SH-SY5Y (cell line): ENCODE measurements at regions not wholly inside any gene's neighbourhood (a gene's known extent, or its start where the extent isn't known, plus 50 kb on each side); places are given as distances from the start of the nearest gene placed in this dataset.

ENCODE experiments used
- GATA2 ChIP-seq: IDR thresholded peaks from 2 replicates; pipeline ENCODE4 v1.6.1; 2011; ENCODE audit warnings: mild to moderate bottlenecking, low read depth, low read length
- GATA3 ChIP-seq: IDR thresholded peaks from 2 replicates; pipeline ENCODE4 v1.6.1; 2011; ENCODE audit warnings: low read depth, mild to moderate bottlenecking, low read length, moderate library complexity

DNA sequence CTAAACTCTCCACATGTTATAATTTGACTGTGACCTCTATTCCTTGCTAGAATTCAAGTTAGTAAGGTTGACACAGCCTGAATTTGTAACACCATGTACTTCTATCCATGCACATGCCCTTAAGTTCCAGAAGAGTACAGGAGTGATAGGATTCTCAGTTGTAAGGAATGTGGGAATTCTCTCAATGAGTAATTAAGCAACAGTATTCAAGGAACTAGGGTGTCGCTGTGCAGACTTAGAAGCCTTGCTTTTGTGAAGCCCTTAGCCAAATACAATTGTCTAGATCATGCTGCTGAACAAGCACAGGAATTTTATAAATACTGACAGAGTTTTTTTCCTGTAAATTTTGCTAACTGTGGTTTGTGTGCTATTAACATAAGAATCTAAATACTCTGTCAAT is 276.3 kb upstream of the PTBP2 start:
- TF ChIP-seq GATA3 = no peak
- TF ChIP-seq GATA2 = no peak

DNA sequence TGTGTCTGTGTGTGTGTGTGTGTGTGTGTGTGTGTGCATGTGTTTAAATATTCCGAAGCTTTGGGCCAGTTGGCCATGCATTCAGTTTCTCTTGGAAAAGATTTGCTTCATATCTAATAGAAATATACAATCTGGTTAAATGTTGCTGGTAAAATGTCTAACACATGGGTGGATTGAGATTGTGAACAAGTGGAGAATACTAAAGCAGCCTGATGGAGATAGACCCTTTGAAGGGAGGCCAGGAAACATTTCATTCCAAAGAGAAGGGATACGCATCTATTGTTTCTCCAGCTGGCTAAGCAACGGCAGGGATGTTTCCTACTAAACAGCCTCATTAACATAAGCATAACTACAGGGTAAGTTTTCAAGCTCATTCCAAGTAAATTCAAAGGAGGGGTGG is 257.5 kb upstream of the PTBP2 start:
- TF ChIP-seq GATA3 (no peak), GATA2 (no peak)

DNA sequence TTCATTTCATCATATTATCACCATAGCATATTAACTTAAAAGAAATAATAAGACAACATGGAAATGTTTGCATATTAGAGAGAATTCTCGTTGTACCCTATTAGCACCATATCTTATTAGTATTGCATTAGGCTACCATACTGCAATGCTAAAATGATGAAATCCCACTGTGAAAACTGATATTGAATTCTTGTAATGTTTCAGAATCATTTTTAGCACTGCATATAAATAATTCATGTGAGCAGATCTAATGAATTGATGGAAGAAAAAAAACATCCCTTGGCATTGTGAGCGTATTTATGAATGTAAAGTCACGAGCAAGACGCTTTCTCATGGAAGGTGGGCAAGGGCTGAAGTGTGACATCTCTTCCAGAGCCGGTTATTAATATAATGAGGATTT is 257.1 kb upstream of the PTBP2 start:
- TF ChIP-seq GATA3 (no peak), GATA2 (no peak)

DNA sequence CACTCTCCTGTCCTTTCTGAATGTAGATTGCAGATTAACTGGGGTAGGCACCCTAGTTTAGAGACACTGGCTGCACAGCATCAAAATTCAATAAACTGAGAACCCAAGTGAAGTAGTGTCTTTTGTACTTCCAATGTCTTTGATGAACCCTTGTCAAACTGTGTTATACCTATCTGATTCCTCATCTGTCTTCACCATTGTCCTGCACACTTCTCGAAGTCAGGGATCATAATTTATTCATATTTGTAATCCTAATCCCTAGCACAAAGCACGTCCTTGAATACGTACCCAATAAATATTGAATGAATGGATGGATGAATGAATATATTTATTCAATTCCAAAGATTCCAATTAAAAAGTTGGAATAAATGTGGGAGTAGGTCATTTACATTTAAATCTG is 256.6 kb upstream of the PTBP2 start:
- TF ChIP-seq GATA3 = no peak
- no peak for TF ChIP-seq GATA2

DNA sequence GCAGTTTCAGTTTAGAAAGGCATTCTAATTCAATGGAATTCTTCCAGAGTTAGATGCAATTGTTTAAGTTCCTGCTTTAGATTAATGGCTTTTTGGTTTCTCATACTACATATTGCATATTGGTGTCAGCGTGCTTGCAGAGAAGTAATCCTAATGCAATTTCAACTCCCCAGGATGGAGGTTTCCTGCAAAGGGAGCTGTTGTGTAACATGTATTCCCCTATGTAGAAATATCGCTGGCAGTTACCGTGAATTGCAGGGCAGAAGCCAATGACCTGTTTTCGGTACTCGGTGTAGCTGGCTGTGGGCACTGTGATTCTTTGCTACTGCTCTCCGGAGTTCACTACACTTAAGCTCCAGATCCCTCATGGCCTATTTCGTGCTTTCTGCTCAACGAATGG is 256.1 kb upstream of the PTBP2 start:
- TF ChIP-seq GATA2 (no peak), GATA3 (no peak)

DNA sequence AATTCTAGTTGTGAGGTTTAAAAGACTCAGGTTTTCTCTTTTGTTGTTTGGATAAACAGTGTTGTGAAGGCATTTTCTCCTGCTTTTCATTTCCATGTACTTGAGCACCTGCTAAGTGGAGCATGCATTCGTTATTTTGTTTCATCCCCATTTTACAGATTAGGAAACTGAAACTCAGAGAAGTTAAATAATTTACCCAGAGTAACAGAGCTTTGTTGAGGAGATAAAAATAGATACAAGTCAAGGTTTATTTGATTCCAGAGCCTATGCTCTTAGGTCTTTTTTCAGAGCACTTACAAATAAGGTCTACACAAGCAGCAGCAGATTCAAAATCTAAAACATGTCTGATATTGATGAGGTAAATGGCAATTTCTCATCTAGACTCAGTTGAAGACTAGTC is 254.7 kb upstream of the PTBP2 start:
- TF ChIP-seq GATA2 (no peak), GATA3 (no peak)

DNA sequence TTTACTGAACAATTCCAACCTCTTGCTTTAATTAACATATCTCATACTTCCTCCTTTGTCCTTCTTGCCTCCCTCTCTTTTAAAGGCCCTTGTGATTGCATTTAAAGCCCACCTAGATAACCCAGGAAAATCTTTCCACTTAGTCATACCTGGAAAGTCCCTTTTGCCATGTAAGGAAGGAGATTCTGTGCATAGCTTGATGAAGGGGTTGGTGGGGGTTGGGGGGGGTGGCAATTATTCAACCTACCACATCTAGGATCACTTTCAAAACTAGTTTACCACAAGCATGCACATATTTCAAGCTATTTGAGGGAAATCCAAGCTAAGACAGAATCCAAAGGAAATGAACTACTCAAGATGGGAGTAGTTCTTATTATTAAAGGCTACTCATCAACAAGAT is 249.1 kb upstream of the PTBP2 start:
- TF ChIP-seq GATA2 (no peak), GATA3 (no peak)

DNA sequence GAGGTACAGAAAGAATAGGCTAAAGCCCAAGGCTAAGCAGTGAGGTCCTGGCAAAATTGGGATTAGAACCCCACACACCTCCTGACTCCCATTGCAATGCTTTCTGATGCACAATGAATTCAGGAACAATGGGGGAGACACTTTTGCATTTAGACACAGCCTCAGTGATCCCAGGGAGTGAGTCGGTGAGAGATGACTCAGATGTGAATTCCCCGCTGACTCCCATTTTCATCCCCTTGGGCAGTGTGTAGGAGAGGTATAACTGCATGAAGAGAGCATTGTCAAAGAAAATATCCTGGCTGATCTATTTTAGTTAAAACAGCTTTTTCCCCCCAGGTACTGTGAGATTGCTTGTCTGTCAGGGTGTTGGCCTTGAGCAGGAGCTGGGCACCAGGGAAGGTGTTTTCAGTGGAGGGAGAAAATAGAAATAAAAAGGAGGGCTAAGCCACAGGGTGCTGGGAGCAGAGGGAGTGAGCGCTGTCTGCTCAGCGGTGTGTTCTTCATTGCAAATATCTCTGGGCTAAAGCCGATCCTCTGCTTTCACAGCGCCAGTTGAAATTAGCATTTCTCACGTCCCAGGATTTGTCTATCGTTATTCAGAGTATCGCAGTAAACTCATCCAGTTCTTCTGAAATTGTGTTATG is 247.7 kb upstream of the PTBP2 start:
- TF ChIP-seq GATA2 (no peak), GATA3 (no peak)

DNA sequence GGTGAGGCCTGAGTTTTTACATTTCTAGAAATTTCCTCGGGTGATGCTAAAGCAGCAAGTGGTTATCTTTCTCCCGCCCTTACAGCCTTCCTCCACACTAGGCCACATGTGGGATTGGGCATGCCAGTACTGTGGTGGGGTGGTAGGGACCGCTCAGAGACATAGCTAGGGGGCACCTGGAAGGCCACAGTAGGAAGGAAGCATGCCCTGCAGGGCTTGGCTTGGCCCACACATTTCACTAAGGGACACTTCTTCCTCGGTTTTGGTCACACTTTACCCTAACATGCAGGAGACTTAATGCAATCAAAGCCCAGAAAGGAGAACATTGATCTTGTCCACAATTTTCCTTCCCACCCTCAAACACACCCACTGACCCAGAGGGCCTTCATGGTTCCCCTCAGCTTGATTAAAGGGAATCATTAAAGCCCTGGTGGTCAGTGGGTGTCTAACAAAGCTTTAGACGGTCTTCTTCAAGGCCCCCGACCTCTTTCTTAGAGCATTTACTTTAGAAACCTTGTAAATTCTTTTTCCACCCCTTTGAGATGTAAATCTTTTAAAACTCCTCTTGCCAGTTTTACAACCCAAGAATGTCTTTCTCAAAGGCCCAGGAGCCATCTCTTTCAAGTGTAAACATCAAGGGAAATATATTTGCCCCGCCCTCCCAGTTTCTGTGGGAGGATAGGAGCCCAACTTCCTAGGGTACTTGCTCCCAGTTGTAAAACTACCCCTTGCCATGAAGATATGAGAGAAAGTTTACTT is 246.4 kb upstream of the PTBP2 start:
- TF ChIP-seq GATA2 (no peak), GATA3 (no peak)

DNA sequence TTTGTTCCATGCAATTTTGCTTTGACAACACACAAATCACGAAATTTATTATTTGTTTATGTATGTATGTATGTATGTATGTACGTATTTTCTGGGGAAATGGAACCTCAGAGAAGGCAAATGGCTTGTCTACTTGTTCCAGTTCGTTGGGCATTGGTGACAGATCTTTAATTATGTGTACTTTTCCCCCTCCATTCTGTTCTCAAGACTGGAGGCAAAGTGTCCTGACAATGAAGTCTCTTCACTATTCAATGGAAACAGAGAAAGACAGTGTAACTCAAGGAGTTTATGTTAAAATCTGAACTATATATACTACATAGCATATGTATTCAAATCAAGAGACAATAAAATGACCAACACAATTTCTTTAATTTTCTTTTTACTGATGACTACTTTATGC is 245.7 kb upstream of the PTBP2 start:
- TF ChIP-seq GATA2 (no peak), GATA3 (no peak)

DNA sequence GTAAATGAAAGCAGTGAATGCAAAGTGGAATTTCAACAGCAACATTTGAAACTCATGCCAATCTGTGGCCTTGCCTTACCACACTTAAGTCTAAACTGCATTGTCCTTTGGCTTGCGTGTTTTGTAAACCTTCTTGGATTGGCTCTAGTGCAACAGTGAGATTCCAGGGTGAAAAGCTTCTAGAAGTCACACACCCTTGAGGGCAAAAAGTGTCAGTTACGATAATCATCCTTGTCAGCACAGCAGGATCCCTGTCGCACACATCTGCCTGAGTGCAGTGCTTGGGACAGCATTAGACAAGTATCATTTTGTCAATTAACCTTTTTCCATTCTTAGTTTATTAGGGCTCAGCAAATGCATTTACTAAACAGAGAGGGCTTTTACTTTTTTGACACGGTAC is 243.4 kb upstream of the PTBP2 start:
- TF ChIP-seq GATA2 (no peak), GATA3 (no peak)

DNA sequence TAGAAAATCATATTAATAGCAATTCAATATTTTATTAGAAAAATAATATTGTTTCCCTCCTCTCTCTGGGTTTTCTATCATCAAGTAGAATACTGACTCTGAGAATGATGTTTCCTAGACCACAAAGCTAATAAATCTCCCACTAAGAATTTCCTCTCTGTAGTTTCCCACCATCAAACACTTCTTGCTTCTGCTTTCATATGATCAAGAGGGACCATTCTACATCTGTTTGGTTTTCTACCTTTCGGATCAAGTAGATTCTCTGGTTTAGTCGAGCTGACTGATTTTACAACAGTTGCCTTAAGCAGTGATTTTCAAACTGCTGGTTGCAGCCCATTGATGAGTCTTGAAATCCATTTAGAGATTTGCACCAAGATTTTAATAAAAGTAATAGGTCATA is 240.2 kb upstream of the PTBP2 start:
- no peak for TF ChIP-seq GATA2
- TF ChIP-seq GATA3 = no peak

DNA sequence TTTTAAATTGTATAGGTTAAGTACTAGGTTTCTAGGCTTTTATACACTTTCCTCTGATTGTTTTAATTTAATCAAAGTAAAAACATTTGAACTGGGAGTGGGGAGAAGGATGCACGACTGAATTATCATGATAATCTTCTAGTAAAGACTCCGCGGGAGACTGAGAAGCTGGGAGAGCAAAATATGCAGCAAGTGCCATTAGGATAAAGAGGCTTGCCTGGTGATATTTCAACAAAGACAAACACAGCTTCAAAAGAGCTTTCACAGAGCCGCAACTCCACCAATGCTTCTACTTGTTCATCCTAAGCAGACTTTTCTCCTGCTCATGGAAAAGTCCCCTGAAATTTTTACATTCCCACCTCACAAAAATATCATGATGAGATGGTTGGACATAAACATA is 239.0 kb upstream of the PTBP2 start:
- no peak for TF ChIP-seq GATA2
- no peak for TF ChIP-seq GATA3

DNA sequence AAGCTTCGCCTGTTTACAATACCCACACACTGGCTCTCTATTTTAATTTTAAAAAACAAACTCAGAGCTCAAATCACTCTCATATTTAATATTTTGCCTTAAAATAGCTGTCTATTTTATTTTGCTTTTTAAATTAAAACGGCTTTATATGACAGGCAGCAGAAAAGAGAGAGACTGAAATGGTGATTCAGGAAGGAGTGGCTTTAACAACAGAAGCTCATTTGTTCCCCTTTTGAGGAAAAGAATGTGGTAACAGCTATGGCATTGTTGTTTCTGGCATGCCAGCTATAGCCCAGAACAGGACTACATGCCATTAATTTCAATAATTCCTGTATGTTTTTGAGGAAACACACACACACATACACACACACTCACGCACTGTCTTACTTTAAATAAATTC is 234.2 kb upstream of the PTBP2 start:
- TF ChIP-seq GATA2 (no peak), GATA3 (no peak)

DNA sequence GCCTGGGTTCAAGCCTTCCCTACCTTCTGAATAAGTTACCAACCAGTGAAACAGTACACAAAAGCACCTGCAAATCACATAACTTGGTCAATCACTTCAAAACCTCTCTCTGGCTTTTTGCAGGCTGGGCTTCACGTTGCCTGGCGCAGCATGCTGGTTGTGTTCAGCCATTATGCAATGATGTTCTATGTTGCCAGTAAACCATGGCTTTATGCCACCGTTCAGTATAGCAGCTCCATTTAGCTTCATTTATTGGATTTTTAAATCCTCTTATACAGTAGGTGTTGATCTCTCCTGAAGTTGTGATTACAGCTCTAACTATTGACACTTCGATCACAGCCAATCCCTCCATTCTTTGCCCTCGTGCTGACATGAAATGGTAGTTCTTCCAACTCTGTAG is 233.6 kb upstream of the PTBP2 start:
- TF ChIP-seq GATA2 = no peak
- no peak for TF ChIP-seq GATA3
